OCI-LY1 (cell line): ENCODE measurements at regions not wholly inside any gene's neighbourhood (a gene's known extent, or its start where the extent isn't known, plus 50 kb on each side); places are given as distances from the start of the nearest gene placed in this dataset.
A peak's percentile ranks its signal among the peaks of the same experiment; 100 is the strongest.

Experiments used
- H2AFZ ChIP-seq: fragments of 200-600 bp; sonication (generic), shearing (Covaris generic); 2 replicates; pipeline ENCODE4 v1.6.0; 2014; ENCODE audit warnings: antibody characterized with exemption, mild to moderate bottlenecking, low read length
- H3F3A ChIP-seq: fragments of 200-600 bp; sonication (generic), shearing (Covaris generic); 2 replicates; pipeline ENCODE4 v1.6.0; 2014; ENCODE audit warnings: mild to moderate bottlenecking, antibody characterized with exemption, low read length, moderate library complexity; ENCODE audit not compliant: insufficient read depth
- H3K27ac ChIP-seq: fragments of 200-600 bp; sonication (generic); 2 replicates; pipeline ENCODE4 v1.5.1; 2014; ENCODE audit warnings: low read length, mixed run types, mild to moderate bottlenecking, low read depth; ENCODE audit not compliant: poor library complexity, severe bottlenecking
- H3K27me3 ChIP-seq: fragments of 200-600 bp; sonication (generic); 2 replicates; pipeline ENCODE4 v1.6.0; 2014; ENCODE audit warnings: antibody characterized with exemption, mild to moderate bottlenecking, low read length, moderate library complexity; ENCODE audit not compliant: insufficient read depth
- H3K36me3 ChIP-seq: fragments of 200-600 bp; sonication (generic); 2 replicates; pipeline ENCODE4 v1.6.1; 2014; ENCODE audit warnings: mild to moderate bottlenecking, antibody characterized with exemption, low read length, moderate library complexity, mixed read lengths; ENCODE audit not compliant: insufficient read depth
- H3K4me1 ChIP-seq: fragments of 200-600 bp; sonication (generic); 2 replicates; pipeline ENCODE4 v1.5.1; 2014; ENCODE audit warnings: mild to moderate bottlenecking, low read length, moderate library complexity; ENCODE audit not compliant: insufficient read depth, severe bottlenecking
- H3K4me2 ChIP-seq: fragments of 200-600 bp; sonication (generic), shearing (Covaris generic); 2 replicates; pipeline ENCODE4 v1.6.1; 2014; ENCODE audit warnings: low read length
- H3K4me3 ChIP-seq: fragments of 200-600 bp; sonication (generic); 2 replicates; pipeline ENCODE4 v1.5.1; 2014; ENCODE audit warnings: low read length, low read depth, mild to moderate bottlenecking, mixed read lengths; ENCODE audit not compliant: poor library complexity, severe bottlenecking
- H3K79me2 ChIP-seq: fragments of 200-600 bp; shearing (Covaris generic); 2 replicates; pipeline ENCODE4 v1.6.1; 2016; ENCODE audit warnings: mixed run types, low read length, mixed read lengths; ENCODE audit not compliant: insufficient read depth
- H3K9ac ChIP-seq: fragments of 200-600 bp; sonication (generic), shearing (Covaris generic); 2 replicates; pipeline ENCODE4 v1.6.1; 2014; ENCODE audit warnings: mild to moderate bottlenecking, low read length, mixed read lengths
- H3K9me2 ChIP-seq: fragments of 200-600 bp; sonication (generic), shearing (Covaris generic); 2 replicates; pipeline ENCODE4 v1.6.1; 2014; ENCODE audit warnings: low read depth, mild to moderate bottlenecking, low read length, mixed read lengths
- H3K9me3 ChIP-seq: fragments of 200-600 bp; shearing (Covaris generic); 2 replicates; pipeline ENCODE4 v1.6.1; 2014; ENCODE audit warnings: low read length, mixed read lengths
- H4K20me1 ChIP-seq: fragments of 200-600 bp; sonication (generic), shearing (Covaris generic); 2 replicates; pipeline ENCODE4 v1.6.0; 2016; ENCODE audit warnings: mild to moderate bottlenecking, low read length; ENCODE audit not compliant: insufficient read depth
- EZH2 ChIP-seq: fragments of 200-600 bp; sonication (generic), shearing (Covaris generic); IDR thresholded peaks from 2 replicates; pipeline ENCODE4 v1.8.0; 2017; ENCODE audit warnings: borderline replicate concordance, mixed run types, mild to moderate bottlenecking, antibody characterized with exemption, low read length, moderate library complexity, mixed read lengths
- TF ChIP-seq, protein P1 (sequence below): fragments of 200-600 bp; sonication (generic), shearing (Covaris generic); IDR thresholded peaks from 2 replicates; pipeline ENCODE4 v1.5.1; 2017; ENCODE audit warnings: mild to moderate bottlenecking, antibody characterized with exemption, low read length, moderate library complexity, mixed read lengths

DNA sequence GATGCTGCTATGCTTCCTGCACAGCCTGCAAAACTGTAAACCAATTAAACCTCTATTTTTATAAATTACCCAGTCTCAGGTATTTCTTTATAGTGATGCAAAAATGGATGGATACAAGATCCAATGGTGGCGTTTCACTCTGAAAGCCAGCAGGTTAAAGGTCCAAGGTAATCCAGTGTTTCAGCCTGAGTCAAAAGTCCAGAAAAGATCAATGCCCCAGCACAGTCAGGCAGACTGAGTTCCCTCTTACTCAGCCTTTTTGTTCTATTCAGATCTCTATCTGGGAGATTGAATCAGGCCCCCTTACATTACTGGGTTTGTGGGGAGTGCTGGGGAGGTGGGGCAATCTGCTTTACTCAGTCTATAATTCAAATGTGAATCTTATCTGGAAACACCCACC lies 464.5 kb downstream of the GXYLT1 start:
- TF ChIP-seq, protein P1, sequence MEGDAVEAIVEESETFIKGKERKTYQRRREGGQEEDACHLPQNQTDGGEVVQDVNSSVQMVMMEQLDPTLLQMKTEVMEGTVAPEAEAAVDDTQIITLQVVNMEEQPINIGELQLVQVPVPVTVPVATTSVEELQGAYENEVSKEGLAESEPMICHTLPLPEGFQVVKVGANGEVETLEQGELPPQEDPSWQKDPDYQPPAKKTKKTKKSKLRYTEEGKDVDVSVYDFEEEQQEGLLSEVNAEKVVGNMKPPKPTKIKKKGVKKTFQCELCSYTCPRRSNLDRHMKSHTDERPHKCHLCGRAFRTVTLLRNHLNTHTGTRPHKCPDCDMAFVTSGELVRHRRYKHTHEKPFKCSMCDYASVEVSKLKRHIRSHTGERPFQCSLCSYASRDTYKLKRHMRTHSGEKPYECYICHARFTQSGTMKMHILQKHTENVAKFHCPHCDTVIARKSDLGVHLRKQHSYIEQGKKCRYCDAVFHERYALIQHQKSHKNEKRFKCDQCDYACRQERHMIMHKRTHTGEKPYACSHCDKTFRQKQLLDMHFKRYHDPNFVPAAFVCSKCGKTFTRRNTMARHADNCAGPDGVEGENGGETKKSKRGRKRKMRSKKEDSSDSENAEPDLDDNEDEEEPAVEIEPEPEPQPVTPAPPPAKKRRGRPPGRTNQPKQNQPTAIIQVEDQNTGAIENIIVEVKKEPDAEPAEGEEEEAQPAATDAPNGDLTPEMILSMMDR, result no peak
- no peak for TF ChIP-seq EZH2

DNA sequence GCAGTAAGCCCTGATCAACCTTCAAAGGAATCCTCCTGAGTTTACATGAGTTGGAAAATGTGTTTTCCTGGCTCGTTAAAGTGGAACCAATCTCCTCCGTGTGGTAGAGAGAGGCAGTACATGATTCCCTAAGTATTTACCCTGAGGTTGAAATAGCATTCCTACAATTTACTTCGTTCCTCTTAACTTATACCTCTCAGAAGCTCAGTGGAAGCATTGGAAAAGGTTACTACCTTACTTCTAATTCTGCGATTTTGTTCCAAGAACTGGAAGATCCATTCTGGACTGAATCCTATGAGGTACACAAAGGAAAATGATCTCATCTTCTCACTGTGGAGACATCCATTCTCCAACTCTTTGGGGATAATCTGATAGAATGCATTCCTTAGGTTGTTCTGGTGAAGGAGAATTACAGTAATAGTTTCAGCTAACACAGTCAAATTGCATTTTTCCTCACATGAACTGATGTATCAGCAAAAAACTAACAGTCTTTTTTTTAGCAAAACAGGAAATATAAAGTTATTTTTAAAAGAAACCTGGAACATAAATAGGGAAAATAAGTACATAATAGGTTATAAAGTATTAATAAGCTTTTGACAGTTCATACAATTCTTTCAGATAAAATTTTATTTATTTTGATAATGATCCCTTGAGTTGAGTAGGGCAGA lies 475.6 kb downstream of the PDZRN4 start:
- H3K27ac ChIP-seq, result no peak overlapping the region
- no peaks in the 10 kb centered on the region for H4K20me1 ChIP-seq
- TF ChIP-seq, protein P1, result peak; percentile 29; the same call in 1 of the 2 replicates
- no peak for TF ChIP-seq EZH2
- no peaks in the 10 kb centered on the region for H3K36me3 ChIP-seq
- no peak overlapping the region for H2AFZ ChIP-seq
- no peaks in the 10 kb centered on the region for H3K27me3 ChIP-seq
- no peaks in the 10 kb centered on the region for H3K9me3 ChIP-seq
- no peak overlapping the region for H3K9ac ChIP-seq
- peaks cover 3% of the 10 kb centered on the region for H3K4me1 ChIP-seq
- H3F3A ChIP-seq, result no peaks in the 10 kb centered on the region
- no peak overlapping the region for H3K4me3 ChIP-seq
- H3K9me2 ChIP-seq, result no peaks in the 10 kb centered on the region
- no peak overlapping the region for H3K4me2 ChIP-seq
- H3K79me2 ChIP-seq, result no peaks in the 10 kb centered on the region

More for the DNA sequence above, 464.5 kb downstream of the GXYLT1 start:
- H2AFZ ChIP-seq, result peak overlapping the region; percentile 39; the same call in 1 of the 2 replicates
- H3K79me2 ChIP-seq, result no peaks in the 10 kb centered on the region
- H3F3A ChIP-seq, result no peaks in the 10 kb centered on the region
- no peaks in the 10 kb centered on the region for H3K36me3 ChIP-seq
- no peak overlapping the region for H3K27ac ChIP-seq
- peaks cover 40% of the 10 kb centered on the region for H3K4me1 ChIP-seq
- no peak overlapping the region for H3K9ac ChIP-seq
- no peak overlapping the region for H3K4me2 ChIP-seq
- H3K4me3 ChIP-seq, result no peak overlapping the region
- no peaks in the 10 kb centered on the region for H3K27me3 ChIP-seq
- no peaks in the 10 kb centered on the region for H3K9me3 ChIP-seq
- no peaks in the 10 kb centered on the region for H3K9me2 ChIP-seq
- no peaks in the 10 kb centered on the region for H4K20me1 ChIP-seq

DNA sequence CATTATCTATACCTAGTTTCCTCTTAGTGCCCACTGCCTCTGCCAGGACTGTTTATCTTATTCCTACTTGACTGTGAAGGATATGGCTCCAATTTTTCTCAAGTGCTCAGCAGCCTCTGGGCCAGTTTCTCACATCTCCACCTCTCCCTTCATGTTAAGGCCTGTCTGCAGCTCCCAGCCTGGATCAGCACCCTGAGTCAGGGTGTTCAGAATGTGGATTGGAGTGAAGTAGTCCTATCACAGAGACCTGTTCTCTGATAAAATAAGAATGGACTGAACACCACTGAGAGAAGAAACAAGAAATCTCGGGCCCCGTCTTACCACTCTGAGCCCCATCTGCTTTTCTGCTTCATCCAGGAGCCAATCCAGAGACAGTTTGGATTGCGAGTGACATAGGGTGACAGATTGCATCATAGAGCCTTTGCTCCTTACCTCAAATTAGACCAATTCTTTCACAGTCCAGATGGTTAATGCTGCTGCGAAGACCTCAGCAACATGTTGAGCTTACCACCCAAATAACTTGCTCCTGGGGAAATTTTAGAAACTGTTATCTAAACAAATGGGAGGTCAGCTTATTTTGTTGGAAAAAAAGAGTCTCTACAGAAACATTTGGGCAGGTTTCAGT lies 473.1 kb downstream of the PDZRN4 start:
- peaks cover 3% of the 10 kb centered on the region for H3K4me1 ChIP-seq
- no peak overlapping the region for H3K27ac ChIP-seq
- H3K9me3 ChIP-seq, result no peaks in the 10 kb centered on the region
- H3K9ac ChIP-seq, result no peak overlapping the region
- no peak overlapping the region for H2AFZ ChIP-seq
- H3K27me3 ChIP-seq, result no peaks in the 10 kb centered on the region
- H3K9me2 ChIP-seq, result no peaks in the 10 kb centered on the region
- TF ChIP-seq, protein P1, result no peak
- no peak for TF ChIP-seq EZH2
- H3K36me3 ChIP-seq, result no peaks in the 10 kb centered on the region
- no peaks in the 10 kb centered on the region for H3F3A ChIP-seq
- H3K79me2 ChIP-seq, result no peaks in the 10 kb centered on the region
- no peak overlapping the region for H3K4me2 ChIP-seq
- no peaks in the 10 kb centered on the region for H4K20me1 ChIP-seq
- no peak overlapping the region for H3K4me3 ChIP-seq
